Endothelial cell (in vitro differentiated cells): ENCODE measurements at regions not wholly inside any gene's neighbourhood (a gene's known extent, or its start where the extent isn't known, plus 50 kb on each side); places are given as distances from the start of the nearest gene placed in this dataset.

Experiments used
- DNase-seq: peaks from one replicate; pipeline ENCODE4 v3.0.0; 2021; ENCODE audit warnings: low spot score
- H3K27ac Mint-ChIP-seq: one replicate; pipeline ENCODE4 v1.8.0; 2021; ENCODE audit warnings: mixed read lengths, inconsistent platforms; ENCODE audit not compliant: unreplicated experiment
- H3K27me3 Mint-ChIP-seq: one replicate; pipeline ENCODE4 v1.8.0; 2021; ENCODE audit warnings: mild to moderate bottlenecking, moderate library complexity, mixed read lengths, inconsistent platforms; ENCODE audit not compliant: unreplicated experiment
- H3K36me3 Mint-ChIP-seq: one replicate; pipeline ENCODE4 v1.8.0; 2021; ENCODE audit warnings: mild to moderate bottlenecking, low read depth, mixed read lengths, inconsistent platforms; ENCODE audit not compliant: unreplicated experiment
- H3K4me1 Mint-ChIP-seq: one replicate; pipeline ENCODE4 v1.8.0; 2021; ENCODE audit warnings: mild to moderate bottlenecking, mixed read lengths, inconsistent platforms; ENCODE audit not compliant: unreplicated experiment
- H3K4me3 Mint-ChIP-seq: one replicate; pipeline ENCODE4 v1.8.0; 2021; ENCODE audit warnings: mild to moderate bottlenecking, mixed read lengths, inconsistent platforms; ENCODE audit not compliant: unreplicated experiment
- H3K9me3 Mint-ChIP-seq: one replicate; pipeline ENCODE4 v1.8.0; 2021; ENCODE audit warnings: mixed read lengths, inconsistent platforms; ENCODE audit not compliant: unreplicated experiment
- TF ChIP-seq, protein P1 (sequence below): fragments of 200-600 bp; sonication (generic); IDR thresholded peaks from one replicate; pipeline ENCODE4 v1.5.0; 2021; ENCODE audit warnings: antibody characterized with exemption; ENCODE audit not compliant: unreplicated experiment

DNA sequence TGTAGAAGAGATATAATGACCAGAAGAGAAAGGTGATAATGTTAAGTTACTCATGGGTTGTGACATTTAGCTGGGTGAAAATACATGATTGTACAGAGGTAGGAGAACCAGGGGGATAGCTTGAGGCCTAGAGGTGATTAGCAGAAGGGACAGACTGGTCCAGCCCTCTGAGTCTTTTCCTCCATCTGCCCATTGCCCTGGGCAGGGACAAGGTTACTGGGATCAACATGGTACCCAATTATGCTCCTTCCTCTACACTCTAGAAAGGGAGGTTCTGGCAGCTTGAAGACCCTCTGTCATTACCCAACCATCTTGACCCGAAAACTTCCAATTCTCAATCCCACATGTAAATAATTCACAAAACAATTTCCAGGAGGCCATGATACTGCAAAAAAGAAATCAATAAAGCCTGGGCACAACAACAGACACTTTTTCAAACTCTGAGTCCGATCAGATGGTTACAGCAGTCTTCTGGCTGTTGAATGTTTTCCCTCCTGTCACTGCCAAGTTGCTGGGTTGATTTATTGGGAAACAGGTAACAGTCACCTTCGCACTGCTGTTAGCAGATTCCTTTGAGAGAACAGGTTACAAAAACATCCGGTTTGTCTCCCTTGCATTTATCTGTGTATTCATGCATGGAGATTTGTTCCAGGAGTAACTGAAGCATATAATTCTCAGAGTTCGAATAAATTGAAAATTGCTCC lies 239.1 kb upstream of the HTR2A start:
- no peak overlapping the region for H3K27ac Mint-ChIP-seq
- no peaks in the 10 kb centered on the region for H3K9me3 Mint-ChIP-seq
- H3K36me3 Mint-ChIP-seq, result no peaks in the 10 kb centered on the region
- no peaks in the 10 kb centered on the region for H3K27me3 Mint-ChIP-seq
- TF ChIP-seq, protein P1, sequence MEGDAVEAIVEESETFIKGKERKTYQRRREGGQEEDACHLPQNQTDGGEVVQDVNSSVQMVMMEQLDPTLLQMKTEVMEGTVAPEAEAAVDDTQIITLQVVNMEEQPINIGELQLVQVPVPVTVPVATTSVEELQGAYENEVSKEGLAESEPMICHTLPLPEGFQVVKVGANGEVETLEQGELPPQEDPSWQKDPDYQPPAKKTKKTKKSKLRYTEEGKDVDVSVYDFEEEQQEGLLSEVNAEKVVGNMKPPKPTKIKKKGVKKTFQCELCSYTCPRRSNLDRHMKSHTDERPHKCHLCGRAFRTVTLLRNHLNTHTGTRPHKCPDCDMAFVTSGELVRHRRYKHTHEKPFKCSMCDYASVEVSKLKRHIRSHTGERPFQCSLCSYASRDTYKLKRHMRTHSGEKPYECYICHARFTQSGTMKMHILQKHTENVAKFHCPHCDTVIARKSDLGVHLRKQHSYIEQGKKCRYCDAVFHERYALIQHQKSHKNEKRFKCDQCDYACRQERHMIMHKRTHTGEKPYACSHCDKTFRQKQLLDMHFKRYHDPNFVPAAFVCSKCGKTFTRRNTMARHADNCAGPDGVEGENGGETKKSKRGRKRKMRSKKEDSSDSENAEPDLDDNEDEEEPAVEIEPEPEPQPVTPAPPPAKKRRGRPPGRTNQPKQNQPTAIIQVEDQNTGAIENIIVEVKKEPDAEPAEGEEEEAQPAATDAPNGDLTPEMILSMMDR, result no peak
- no peak overlapping the region for H3K4me3 Mint-ChIP-seq
- peaks cover 2% of the 10 kb centered on the region for H3K4me1 Mint-ChIP-seq
- no peak for DNase-seq

DNA sequence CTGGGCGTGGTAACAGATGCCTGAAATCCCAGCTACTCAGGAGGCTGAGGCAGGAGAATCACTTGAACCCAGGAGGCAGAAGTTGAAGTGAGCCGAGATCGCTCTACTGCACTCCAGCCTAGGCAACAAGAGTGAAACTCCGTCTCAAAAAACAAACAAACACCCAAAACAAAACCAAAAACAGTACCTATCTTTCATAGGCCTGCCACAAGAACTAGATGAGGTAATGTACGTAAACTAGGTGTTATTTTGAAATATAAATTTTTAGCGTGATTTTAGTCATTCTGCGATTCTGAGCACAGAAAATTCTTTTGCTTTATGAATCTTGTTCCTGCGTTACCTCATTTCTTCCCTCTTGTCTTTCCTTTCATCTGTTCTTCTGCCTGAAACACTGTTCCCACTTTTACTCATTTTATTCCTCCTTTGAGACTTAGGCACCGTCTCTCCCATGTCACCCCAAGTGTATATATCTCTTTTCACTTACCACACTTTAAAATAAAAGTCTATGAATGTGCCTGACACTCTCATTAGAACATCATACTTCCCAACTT lies 238.2 kb upstream of the HTR2A start:
- TF ChIP-seq, protein P1, result no peak
- no peaks in the 10 kb centered on the region for H3K27me3 Mint-ChIP-seq
- H3K4me1 Mint-ChIP-seq, result no peaks in the 10 kb centered on the region
- no peaks in the 10 kb centered on the region for H3K9me3 Mint-ChIP-seq
- H3K36me3 Mint-ChIP-seq, result no peaks in the 10 kb centered on the region
- no peak overlapping the region for H3K27ac Mint-ChIP-seq
- no peak overlapping the region for H3K4me3 Mint-ChIP-seq
- DNase-seq, result no peak

DNA sequence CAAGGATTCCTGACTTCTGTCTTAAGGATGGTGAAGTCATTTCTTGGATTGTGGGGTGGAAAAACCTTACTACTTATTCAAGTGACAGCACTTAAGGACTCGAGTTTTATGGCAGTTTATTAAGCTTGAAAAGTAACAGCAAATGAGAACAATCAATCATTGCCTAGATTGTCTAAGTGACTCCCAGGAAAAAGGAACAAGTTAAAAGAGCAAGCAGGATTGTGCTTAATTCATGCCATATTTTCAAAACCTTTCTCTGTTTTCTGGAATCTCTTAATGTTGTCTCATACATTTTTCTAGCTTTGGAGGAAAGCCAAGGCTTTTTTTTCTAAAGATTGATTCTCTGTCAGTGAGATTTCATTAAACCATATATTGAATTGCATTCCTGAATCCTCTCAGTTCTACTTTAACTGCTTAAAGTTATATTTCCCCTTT lies 236.2 kb upstream of the HTR2A start:
- H3K4me1 Mint-ChIP-seq, result peaks cover 3% of the 10 kb centered on the region
- H3K27me3 Mint-ChIP-seq, result no peaks in the 10 kb centered on the region
- TF ChIP-seq, protein P1, result no peak
- no peaks in the 10 kb centered on the region for H3K36me3 Mint-ChIP-seq
- no peak overlapping the region for H3K27ac Mint-ChIP-seq
- H3K4me3 Mint-ChIP-seq, result no peak overlapping the region
- DNase-seq, result no peak
- H3K9me3 Mint-ChIP-seq, result no peaks in the 10 kb centered on the region

DNA sequence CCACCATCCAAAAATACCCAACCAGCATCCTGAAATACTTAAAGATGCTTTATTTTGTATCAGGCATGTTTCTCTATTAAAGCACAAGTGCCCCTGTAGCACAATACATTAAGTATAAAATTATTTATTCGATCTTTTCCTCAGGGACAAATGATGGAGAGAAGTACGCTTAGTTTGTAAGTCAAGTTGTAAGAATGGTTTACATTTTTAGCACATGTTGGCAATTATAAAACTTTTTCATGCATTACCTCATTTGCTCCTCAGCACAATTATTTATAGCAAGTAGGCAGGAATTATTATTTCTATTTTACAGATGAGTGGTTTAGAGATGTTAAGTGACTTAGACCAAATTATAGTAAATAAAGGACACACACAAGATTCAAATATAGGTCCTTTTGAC lies 232.6 kb upstream of the HTR2A start:
- no peak for DNase-seq

DNA sequence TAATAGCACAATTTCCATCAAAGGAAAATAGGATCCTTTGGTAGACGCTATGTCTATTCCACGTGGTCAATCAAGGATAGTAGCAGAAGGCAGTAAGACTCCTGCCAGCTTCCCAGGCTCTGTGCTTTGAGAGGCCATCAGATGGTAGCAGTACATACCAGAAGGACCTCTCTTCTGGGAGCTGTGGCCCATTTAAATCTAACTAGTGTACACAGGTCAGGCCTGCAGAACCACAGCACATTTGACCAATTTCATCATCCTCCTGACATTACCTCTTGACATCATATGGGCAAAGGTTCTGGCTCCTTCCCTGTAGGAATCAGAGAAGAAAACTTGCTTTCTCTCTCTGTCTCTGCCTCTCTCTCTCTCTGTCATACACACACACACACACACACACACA lies 229.6 kb upstream of the HTR2A start:
- Mint-ChIP-seq H3K27ac (no peak overlapping the region), H3K9me3 (no peaks in the 10 kb centered on the region), H3K4me3 (no peak overlapping the region), H3K36me3 (no peaks in the 10 kb centered on the region), H3K4me1 (peaks cover 6% of the 10 kb centered on the region), H3K27me3 (no peaks in the 10 kb centered on the region)
- DNase-seq, result no peak
- TF ChIP-seq, protein P1, result no peak

More for the DNA sequence above, 232.6 kb upstream of the HTR2A start:
- no peak overlapping the region for H3K4me3 Mint-ChIP-seq
- H3K9me3 Mint-ChIP-seq, result no peaks in the 10 kb centered on the region
- H3K36me3 Mint-ChIP-seq, result no peaks in the 10 kb centered on the region
- H3K27me3 Mint-ChIP-seq, result no peaks in the 10 kb centered on the region
- TF ChIP-seq, protein P1, result no peak
- no peak overlapping the region for H3K27ac Mint-ChIP-seq
- H3K4me1 Mint-ChIP-seq, result peaks cover 3% of the 10 kb centered on the region
